ENCODE measurements at regions not wholly inside any gene's neighbourhood (a gene's known extent, or its start where the extent isn't known, plus 50 kb on each side); places are given as distances from the start of the nearest gene placed in this dataset.
A peak's percentile ranks its signal among the peaks of the same experiment; 100 is the strongest.

DNA sequence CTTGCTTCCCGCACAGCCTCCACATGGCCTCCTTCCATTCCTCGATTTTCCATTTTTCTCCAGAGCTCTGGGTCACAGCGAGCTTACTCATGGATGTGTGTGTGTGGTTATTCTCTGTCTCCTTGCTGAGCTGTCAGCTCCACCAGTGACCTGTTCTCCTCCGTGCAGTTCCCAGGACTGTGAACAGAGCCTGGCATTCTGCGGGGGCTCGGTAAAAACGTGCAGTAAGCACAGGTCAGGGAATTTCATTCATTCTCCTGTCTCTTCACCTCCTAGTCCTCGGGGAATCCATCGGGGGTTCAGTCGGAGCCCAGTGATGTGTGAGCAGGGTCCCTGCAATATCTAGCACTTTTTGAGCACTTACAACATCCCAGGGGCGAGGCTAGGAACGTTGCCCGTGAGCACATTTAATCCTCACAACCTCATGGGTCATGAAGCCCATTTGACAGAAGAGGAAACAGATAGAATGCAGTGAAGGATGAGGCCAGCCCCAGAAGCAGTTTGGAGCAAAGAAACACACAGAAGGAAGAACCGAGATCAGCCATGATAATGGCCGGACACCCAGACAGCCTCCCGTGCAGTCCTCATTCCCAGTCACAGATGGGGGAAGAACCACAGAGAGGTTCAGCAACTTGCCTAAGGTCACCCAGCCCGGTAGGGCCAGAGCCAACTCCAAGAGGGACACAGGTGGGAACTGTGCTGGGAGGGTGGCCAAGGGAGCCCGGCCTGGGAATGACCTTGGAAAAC, 183.2 kb upstream of the GSE1 start:
- H3K4me3 Mint-ChIP-seq, result no peak overlapping the region
- no peaks in the 10 kb centered on the region for H3K27me3 ChIP-seq (ENCODE audit: control insufficient read depth, insufficient read depth, low read length, poor library complexity, severe bottlenecking)
- H3K36me3 ChIP-seq (ENCODE audit: control insufficient read depth, insufficient read depth, low read length), result no peaks in the 10 kb centered on the region
- no peak overlapping the region for H3K4me3 ChIP-seq (ENCODE audit: low read length)
- peaks cover 12% of the 10 kb centered on the region for H3K4me1 ChIP-seq (ENCODE audit: control insufficient read depth, insufficient read depth, low read length)
- no peaks in the 10 kb centered on the region for H3K36me3 Mint-ChIP-seq (ENCODE audit: low read depth)
- H3K27me3 Mint-ChIP-seq (ENCODE audit: insufficient read depth), result no peaks in the 10 kb centered on the region
- TF ChIP-seq, protein P1, sequence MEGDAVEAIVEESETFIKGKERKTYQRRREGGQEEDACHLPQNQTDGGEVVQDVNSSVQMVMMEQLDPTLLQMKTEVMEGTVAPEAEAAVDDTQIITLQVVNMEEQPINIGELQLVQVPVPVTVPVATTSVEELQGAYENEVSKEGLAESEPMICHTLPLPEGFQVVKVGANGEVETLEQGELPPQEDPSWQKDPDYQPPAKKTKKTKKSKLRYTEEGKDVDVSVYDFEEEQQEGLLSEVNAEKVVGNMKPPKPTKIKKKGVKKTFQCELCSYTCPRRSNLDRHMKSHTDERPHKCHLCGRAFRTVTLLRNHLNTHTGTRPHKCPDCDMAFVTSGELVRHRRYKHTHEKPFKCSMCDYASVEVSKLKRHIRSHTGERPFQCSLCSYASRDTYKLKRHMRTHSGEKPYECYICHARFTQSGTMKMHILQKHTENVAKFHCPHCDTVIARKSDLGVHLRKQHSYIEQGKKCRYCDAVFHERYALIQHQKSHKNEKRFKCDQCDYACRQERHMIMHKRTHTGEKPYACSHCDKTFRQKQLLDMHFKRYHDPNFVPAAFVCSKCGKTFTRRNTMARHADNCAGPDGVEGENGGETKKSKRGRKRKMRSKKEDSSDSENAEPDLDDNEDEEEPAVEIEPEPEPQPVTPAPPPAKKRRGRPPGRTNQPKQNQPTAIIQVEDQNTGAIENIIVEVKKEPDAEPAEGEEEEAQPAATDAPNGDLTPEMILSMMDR (conservative IDR thresholded peaks at IDR 0.05), result no peak
- DNase-seq, result no peak
- H3K27ac ChIP-seq (ENCODE audit: low read depth, low read length), result no peak overlapping the region
- peaks cover 6% of the 10 kb centered on the region for H3K4me1 Mint-ChIP-seq
- no peak overlapping the region for H3K27ac Mint-ChIP-seq
- WGBS, 2 experiments (ENCODE audit: insufficient coverage in 1 of 2, insufficient read length in 1 of 2), result 84 to 86% methylated on average over 10 to 18 of the region's 18 CpGs
- no peaks in the 10 kb centered on the region for H3K9me3 Mint-ChIP-seq
- no peak overlapping the region for H3K9ac ChIP-seq (ENCODE audit: extremely low read depth, low read length, poor library complexity, severe bottlenecking)
- no peaks in the 10 kb centered on the region for H3K9me3 ChIP-seq (ENCODE audit: control insufficient read depth, low read length)

DNA sequence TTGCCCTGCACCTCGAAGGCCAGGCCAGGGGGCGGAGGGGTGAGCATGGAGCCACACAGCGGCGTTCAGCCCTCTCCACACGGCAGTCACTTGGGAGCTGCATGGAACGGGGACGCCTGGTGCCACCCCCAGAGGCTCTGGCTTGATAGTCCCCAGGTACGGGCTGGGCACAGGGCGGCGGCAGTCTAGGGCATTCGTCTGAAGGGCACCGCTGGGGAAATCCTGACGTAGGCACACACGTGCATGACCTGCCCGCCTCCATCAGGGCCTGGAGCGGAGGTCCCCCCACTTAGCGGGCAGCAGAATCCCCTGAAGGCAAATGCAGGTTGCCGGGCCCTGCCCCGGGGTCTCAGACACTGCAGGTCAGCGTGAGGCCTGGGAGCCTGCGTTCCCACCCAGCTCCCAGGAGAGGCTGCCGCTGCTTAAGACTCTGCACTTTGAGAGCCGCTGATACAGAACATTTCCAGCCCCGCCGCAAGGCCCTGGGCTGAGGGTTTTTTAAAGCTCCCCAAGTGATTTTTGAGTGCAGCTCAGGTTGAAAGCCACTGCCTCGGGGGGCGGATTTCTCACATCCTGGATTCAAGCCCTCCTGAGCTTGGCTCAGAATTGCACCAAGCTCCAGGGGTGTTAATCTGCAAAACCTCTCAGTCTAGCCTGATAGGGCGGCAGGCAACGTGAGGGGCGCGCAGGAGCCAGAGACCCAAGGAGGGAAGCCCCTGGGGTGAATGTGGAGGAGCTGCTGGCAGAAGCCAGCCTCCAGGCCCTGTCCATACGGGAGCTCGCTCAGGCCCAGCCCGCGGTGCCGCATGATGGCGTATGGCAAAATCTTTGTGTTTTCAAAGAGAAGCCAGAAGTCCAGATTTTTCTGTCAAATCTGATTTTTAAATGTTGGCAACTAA, 182.3 kb upstream of the GSE1 start:
- Mint-ChIP-seq H3K4me1 (peaks cover 9% of the 10 kb centered on the region), H3K36me3 (ENCODE audit: low read depth) (no peaks in the 10 kb centered on the region), H3K9me3 (no peaks in the 10 kb centered on the region), H3K27me3 (ENCODE audit: insufficient read depth) (no peaks in the 10 kb centered on the region), H3K27ac (no peak overlapping the region), H3K4me3 (no peak overlapping the region)
- Histone ChIP-seq H3K27ac (ENCODE audit: low read depth, low read length) (no peak overlapping the region), H3K9ac (ENCODE audit: extremely low read depth, low read length, poor library complexity, severe bottlenecking) (no peak overlapping the region), H3K4me1 (ENCODE audit: control insufficient read depth, insufficient read depth, low read length) (peaks cover 12% of the 10 kb centered on the region), H3K4me3 (ENCODE audit: low read length) (no peak overlapping the region), H3K9me3 (ENCODE audit: control insufficient read depth, low read length) (no peaks in the 10 kb centered on the region), H3K36me3 (ENCODE audit: control insufficient read depth, insufficient read depth, low read length) (no peaks in the 10 kb centered on the region), H3K27me3 (ENCODE audit: control insufficient read depth, insufficient read depth, low read length, poor library complexity, severe bottlenecking) (no peaks in the 10 kb centered on the region)
- peak; percentile 72 for DNase-seq
- 80 to 84% methylated on average over 28 to 37 of the region's 37 CpGs for WGBS, 2 experiments (ENCODE audit: insufficient coverage in 1 of 2, insufficient read length in 1 of 2)
- TF ChIP-seq, protein P1 (conservative IDR thresholded peaks at IDR 0.05), result no peak

DNA sequence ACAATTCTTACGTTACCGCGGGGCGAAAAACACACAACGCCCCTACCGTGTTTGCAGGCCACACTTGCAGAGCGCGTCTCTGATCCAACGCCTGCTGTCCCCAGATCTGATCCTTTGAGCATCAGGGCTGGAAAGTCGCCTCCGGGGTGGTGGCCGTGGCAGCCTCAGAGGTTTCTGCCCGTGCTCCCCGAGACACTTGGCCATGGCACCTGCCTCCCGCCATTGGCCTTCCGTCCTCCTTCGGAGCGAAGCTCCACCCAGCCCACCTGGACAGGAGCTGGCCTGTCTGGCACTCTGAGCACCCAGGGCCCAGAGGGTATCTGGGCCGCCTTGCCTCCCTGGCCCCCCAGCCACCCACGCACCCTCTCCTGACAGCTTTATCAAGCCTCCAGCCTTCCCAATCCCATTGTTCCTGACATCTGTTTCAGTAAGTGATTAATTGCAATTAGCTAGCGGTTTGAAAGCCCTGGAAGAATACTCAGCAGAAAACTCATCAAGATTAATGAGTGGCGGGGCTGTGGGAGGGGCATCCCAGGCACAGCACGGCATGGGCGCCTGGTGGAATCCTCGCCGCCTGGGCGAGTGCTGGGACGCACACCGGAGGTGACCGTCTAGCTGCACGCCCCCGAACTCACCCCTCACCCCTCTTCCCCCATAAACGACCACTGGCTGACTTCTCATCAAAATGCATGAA, 181.5 kb upstream of the GSE1 start:
- TF ChIP-seq, protein P1 (conservative IDR thresholded peaks at IDR 0.05), result no peak
- Histone ChIP-seq H3K9me3 (ENCODE audit: control insufficient read depth, low read length) (no peaks in the 10 kb centered on the region), H3K27me3 (ENCODE audit: control insufficient read depth, insufficient read depth, low read length, poor library complexity, severe bottlenecking) (no peaks in the 10 kb centered on the region), H3K27ac (ENCODE audit: low read depth, low read length) (no peak overlapping the region), H3K4me1 (ENCODE audit: control insufficient read depth, insufficient read depth, low read length) (peaks cover 12% of the 10 kb centered on the region), H3K36me3 (ENCODE audit: control insufficient read depth, insufficient read depth, low read length) (no peaks in the 10 kb centered on the region), H3K9ac (ENCODE audit: extremely low read depth, low read length, poor library complexity, severe bottlenecking) (no peak overlapping the region), H3K4me3 (ENCODE audit: low read length) (no peak overlapping the region)
- H3K36me3 Mint-ChIP-seq (ENCODE audit: low read depth), result no peaks in the 10 kb centered on the region
- 89 to 96% methylated on average over 17 to 33 of the region's 33 CpGs for WGBS, 2 experiments (ENCODE audit: insufficient coverage in 1 of 2, insufficient read length in 1 of 2)
- H3K27me3 Mint-ChIP-seq (ENCODE audit: insufficient read depth), result no peaks in the 10 kb centered on the region
- no peak overlapping the region for H3K4me3 Mint-ChIP-seq
- H3K9me3 Mint-ChIP-seq, result no peaks in the 10 kb centered on the region
- no peak overlapping the region for H3K27ac Mint-ChIP-seq
- no peak for DNase-seq
- peaks cover 15% of the 10 kb centered on the region for H3K4me1 Mint-ChIP-seq

All from endodermal cell (in vitro differentiated cells).